Hematopoietic multipotent progenitor cell treated with erythropoietin and hydrocortisone succinate and interleukin-3 and kit ligand, for 8 days (in vitro differentiated cells): ENCODE measurements at regions not wholly inside any gene's neighbourhood (a gene's known extent, or its start where the extent isn't known, plus 50 kb on each side); places are given as distances from the start of the nearest gene placed in this dataset.
"Not testable (repeated sequence)": the region's sequence is repeated elsewhere in the genome, so short reads cannot be mapped to it uniquely, and the experiment has no call there.

Experiments
- DNase-seq: peaks from one replicate; pipeline ENCODE4 v3.0.0-alpha.2; 2015

DNA sequence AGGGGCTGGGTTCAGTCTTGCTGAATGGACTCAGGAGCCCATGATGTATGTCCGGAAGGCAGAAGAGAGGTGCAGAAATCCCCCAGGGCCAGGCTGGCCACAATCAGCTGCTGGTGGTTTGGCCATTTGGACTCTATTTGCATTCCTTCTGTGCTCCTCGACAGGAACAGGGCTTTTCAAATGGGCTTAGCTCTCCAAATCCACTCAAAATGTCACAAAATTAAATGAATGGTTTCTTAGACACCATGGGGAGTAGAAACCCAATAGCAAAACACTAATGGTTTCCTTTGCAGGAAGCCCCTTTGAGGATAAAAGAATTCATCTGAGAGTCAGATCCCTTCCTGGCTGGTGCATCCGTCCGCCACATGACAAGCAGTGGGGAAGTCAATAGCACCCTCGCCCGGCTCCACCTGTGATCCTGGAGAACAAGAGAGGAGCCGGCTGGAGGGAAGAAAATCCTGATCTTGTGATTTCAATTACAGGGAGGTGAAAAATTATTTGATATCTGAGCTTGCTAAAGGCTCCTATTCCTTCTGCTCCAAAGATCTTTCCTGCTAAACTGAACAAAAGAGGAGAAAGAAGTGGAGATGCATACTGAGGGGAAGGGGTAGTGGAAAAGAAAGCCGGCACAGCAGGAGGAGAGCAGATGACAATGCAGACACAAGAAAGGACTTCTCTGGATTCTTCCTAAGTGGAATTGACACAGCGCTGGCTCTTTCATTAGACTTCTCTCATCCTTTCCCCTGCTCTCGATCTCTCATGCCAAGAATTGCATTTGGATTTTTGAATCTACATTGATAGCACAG is 190.7 kb downstream of the C7orf25 start:
- no peak for DNase-seq

DNA sequence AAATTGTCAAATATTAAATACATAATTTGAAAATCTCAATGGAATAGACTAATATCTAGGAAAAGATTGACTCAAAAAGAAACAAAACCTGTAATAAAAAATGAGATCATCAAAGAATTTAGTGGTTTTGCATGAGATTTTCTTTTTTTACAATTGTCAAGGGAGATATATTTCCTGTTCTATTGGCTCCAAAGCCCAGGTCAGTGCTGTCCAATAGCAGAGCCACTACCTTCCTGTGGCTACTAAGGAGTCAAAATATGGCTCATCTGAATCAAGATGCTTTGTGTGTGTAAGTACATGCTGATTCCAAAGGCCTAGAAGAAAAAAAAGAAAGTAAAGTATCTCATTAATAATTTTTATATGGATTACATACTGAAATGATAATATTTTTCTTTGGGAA is 191.9 kb downstream of the C7orf25 start:
- DNase-seq, result no peak

DNA sequence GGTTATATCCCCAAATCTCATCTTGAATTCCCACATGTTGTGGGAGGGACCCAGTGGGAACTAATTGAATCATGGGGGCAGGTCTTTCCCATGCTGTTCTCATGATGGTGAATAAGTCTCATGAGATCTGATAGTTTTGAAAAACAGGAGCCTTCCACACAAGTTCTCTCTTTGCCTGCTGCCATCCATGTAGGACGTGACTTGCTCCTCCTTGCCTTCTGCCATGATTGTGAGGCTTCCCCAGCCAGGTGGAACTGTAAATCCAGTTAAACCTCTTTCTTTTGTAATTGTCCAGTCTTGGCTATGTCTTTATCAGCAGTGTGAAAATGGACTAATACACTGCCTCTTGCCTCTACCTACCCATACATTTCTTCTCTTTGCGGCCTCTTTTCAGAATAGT is 193.4 kb downstream of the C7orf25 start:
- DNase-seq, result not testable (repeated sequence)

DNA sequence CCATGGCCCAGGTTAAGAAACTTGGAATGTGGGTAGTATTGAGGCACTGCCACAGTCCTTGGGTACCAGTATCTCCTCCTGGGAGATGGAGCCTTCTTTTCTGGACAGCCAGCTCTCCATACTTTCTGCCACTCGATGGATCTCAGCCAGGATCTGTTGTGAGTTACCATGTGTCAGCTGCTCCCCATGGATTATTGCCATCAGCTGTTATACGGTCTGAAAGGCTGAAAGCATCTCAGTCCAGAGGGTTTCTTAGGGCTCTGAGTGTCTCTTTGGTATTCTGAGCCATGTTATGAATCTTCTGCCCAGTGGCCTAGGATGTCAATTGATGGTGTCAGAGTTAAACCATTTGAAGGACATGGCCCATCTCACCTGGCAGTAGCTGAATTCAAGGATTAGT is 197.5 kb downstream of the C7orf25 start:
- no peak for DNase-seq

DNA sequence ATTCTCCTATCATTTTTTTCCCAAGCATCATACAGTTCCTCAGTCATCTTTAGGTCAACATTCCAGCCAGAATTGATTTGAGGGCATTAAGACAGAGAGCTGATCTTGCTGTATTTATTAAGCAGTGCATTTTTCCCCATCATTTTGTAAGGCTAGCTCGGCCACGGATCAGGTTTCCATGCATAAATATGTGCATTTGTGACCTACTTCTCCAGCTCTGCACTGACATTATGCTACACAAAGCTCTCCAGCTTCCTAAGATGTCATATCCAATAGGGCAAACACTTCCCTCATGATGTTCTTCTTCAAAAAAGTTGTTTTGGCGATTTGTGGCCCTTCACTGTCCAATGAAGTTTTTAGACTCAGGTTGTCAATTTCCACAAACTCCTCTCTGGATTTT is 202.6 kb downstream of the C7orf25 start:
- DNase-seq, result no peak

DNA sequence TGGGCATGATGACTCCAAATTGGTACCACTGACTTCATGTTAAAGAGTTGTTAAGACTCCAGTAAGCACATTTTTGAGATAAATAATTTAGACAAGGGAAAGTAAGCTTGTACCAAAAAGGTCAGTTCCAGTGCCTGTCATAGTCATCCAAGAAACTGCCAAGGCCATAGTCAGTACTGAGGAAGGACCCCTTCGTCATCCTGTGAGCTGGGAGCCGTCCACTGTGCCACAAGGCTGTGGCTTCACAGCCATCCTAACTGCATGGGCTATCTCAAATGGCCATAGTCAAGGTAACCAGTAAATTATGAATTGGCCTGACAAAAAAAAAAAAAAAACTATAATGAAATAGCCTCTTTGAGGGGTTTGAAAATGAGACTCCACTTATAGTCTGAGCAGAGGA is 207.2 kb downstream of the C7orf25 start:
- no peak for DNase-seq

DNA sequence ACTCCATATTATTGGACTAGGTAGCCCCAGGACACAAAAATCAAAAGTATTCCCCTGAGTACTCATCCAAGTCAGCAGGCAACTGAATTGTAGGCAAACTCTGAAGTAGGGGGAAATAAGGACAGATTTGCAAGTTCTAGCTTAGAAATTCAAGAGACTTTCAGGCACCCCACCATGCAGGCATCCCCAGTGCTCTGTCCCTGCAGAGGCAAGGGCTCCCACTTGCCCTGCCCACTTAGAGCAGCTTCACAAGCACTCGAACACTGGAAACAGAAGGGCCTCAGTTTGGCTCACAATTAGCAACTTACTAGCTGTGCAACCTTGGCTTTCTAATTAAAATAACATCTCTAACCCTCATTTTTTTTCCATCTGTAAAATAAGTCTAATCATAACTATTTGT is 209.2 kb downstream of the C7orf25 start:
- no peak for DNase-seq

DNA sequence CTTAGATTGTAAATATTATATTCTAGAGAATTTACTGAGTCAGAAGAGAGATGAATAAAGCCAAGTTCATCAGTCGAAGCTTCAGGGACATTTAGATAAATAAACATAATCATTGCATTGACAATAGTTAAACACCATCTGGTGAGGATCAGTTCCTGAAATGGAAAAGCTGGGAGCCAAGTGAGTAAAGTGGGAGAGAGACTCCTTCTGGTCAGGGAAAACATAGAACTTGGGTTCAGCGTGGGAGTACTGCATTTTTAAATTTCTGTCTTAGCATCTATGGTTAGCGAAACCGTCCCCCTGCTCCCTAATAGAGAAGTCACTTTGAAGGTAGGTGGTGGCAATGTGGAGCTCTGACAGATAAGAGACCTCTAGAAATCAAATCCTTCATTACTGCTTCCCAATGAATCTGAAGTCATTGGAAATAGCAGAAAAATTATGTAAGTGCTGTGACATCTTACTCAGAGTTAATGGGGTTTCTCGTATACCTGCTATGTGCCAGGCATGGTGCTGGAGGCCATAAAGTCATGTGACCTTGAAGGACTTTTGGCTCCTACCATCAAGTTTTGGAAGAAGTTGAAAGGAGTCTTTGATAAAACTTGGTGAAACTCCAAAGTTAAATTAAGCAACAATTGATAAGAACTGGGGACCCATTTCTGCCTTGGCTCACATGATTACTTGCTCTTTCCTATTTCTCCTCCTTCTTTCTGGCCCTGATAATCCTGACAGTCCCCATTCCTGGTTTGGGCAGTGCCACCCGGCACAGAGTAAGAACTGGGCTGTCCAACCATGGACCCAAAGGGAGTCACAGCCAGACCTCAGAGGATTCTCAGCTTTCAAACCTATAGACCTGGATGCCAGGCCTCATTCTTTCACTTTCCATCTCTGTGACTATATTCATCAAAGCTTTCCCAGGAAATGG is 211.2 kb downstream of the C7orf25 start:
- no peak for DNase-seq

DNA sequence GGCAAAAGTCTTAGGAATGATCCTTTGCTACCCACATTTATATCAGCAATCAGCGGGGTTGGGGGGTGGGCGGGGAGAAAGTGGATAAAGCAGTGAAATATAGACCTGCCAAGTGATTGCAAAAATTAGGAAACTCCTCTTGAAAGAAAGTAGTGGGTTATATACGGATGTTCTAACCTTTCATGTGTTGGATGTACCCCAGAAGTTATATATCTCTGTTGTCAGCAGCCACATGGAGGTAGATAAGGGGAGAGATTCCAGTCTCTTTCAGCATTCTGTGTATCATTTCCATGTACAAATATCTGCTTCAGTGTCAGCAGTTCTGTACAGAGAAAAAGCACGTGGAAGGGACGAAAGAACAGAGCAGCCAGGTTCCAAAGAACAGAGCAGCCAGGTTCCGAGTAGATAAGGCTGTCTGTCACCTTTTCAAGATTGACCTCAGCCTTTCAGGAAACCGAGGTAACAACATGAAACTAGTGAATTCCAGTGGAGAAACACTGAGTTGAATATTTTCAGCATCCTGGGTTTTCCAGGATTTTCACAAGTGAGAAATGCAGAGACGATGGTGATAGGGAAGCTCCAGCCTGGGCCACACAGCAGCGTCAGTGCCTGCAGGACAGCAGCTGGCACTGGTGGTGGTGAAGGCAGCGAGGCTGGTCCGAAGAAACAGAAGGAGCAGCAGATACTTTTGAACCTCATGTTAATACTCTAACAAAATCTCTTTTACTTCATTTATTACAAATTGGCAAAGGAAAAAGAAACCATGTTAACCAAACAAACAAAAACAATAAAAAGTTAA is 212.3 kb downstream of the C7orf25 start:
- no peak for DNase-seq

DNA sequence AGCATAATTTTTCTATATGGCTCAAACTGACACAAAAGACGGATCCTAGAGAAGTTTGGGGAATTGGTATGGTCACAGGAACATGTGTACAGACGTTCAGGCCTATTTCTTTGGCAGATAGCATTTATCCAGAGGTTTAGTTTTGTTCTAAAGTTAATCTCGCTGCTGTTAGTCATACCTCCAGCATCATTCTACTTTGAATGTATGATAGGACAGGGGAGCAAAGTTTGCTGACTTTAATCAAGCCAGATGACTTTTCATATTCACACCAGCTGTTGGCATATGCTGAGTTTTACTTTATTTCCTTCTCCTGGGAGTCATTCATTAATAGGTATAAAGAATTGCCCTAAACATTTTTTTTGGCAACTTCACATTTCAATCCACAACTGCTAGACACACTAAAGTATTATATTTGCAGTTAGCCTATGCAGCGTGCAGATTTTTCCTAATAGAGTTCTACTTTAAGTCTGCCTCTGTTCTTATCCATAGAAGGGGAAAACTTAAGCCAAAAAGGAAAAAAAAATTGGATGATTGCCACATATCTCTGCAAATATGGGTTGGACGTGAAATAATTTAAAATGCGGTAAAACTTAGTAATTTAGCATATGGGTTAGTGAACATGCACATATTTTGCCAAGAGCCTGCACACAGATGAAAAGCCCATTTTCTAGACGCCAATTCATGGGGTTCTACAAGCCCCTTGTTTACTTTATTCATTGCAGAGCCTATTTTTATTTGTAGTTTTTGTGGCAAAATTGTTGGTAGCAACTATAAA is 213.1 kb downstream of the C7orf25 start:
- DNase-seq, result no peak

DNA sequence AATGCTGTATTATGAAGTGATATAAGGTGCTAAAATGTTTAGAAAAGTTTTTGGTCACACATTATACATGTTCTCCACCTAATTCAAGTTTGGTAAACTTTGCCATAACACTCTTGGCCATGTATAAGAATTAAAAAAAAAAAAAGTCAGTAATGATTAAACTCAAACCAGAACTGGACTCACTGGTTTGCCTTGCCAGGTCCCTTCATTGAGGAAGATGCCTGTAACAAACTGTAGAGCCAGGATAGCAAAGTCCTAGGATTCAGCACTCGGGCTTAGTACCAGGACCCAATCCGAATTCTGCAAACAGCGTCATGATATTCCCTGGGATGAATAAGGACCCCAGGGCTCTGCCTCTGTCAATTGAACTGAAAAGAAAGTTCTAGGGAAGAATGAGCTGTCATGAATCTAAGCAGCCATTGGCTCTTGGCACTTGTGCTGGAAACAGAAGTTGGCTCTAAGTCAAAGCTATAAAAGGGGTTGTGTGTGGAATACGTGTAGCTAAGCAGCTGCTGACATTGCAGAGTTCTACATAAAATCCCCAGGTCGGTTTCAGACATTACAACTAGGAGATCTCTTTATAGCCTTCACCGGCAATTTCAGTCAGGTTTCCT is 216.9 kb downstream of the C7orf25 start:
- no peak for DNase-seq

DNA sequence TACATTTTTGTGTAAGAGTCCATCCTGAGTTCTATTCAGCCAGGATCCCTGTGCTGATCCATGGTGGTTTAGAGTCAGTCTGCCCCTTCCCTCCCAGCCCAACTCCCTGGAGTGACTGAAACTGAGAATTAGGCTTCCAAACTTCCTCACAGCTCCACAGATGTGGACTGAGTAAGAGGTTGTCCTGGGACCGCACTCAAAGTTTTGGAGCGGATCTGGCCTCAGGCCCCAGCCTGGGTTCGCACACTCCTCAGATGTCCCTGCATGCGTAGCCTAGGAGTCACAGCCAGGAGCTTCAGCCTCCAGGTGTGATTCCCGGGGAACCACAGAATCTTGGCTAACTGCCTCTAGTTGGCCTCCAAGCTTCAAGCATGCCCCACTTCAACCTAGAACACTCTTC is 218.1 kb downstream of the C7orf25 start:
- no peak for DNase-seq

DNA sequence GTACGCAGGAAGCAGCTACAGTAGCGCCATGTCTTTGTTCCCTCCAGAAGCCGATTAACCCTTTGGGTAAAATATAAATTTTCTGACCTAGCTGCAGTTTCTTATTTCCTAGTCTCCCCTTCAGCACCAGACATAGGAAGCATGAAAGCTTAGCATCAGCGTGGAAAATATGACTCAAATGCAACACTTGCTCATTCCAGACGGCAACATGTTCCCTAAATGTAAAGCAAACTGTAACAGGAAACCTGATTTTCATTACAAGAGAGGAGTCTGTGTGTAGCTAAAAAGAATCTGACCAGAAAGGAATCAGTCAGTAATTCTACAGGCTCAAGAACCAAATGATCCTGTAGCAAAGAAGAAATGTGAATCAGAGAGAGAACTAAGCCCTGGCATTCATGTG is 219.2 kb downstream of the C7orf25 start:
- DNase-seq, result no peak

DNA sequence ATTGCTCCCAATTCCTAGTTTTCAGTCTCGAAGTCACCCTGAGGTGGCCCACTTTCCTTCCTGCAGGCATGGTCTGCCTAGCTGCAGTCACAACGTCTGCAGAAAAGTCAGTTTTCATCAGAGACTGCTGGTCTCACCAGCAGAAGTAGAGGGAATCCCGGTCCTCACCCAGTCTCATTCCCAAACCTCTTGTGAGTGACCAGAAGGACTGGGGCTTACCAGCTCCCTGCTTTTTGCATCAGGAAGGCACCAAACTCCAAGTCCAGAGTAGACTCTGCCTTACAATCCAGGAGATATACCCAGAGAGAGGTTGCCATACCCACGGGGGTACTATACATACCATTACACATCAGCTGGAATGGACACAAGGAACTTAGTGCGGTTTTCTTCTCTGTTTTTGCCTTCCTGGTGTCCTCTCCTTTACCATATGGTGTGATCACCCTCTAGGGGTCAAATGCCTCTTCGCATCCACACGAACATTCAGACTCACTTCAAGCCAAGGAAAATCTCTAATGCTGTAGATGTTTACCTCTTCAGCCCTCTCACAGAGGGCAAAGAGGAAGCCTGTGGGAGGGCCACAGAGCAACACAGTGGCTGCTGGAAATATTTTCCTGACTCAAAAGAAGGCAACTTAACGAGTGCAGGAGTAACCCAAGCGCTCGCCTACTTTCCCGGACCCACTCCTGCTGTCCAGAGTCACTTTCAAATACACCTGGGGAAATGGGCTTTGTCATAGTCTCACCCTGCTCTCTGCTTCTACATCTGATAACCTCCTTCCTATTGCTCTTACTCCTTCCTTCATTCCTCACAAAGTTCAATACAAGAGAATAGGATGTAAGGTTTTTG is 220.9 kb downstream of the C7orf25 start:
- peak; percentile 12 for DNase-seq

DNA sequence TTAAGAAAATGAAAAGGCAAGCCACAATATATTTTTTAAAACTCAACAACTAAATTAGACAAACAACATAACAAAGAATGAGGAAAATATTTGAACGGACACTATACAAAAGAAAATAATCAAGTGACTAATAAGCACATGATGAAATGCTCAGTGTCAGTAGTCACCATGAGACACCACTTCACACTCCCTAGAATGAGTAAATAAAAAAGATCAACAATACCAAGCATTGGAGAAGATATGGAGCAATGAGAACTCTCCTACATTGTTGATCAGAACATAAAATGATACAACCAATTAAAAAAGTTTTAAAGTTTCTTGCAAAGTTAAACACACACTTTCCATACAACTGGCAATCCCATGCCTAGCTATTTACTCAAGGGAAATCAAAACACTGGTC is 222.2 kb downstream of the C7orf25 start:
- DNase-seq, result no peak

DNA sequence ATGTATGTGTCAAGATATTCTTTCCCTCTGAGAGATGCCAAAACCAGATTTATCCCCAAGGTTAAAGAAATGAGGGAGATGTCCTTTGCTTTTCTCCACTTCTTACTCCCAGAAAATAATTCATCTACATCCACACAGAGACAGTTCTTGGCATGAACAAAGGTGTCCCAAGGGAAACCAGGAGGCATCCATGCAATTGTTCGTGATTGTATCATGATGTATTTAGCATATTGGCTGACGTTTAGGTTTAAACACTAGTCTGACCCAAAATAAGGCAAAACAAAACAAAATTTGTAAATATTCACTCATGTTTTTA is 223.9 kb downstream of the C7orf25 start:
- no peak for DNase-seq

DNA sequence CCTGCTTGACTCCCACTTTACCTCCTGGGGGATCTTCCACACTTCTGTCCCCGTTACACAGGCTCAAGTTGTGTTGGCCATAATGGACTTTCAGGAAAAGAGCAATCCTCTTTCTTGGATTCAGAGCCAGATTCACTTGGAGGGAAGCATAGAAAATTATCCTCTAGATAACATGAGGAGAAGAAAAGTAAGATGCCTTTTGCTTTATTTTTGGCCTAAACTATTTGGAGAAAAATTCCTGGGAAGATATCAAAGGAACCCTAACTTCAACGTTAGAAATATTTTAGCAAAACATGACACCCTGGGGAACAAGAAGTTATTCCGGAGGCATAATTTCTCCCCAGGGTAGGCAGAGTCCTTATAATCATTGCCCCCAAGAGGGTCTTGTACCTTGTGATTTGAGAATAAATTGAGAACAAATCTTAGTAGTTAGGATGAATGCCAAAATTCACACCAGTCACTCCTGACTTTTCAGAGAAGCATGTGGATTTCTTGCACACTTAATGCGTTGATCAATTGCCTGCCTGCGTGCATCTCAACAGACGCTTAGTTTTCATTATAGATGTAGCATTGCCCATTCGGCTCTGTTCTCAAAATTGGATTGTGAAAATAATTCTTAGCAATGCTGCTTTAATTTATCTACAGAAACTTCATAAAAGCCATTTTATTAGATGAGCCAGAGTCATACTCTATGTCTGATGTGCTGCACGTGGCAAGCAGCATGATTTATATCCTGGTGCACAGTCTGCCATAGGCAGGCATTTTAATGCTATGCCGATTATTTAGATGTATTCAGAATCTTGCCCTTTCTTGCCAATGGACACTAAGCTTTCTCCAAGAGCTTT is 224.4 kb downstream of the C7orf25 start:
- DNase-seq, result no peak

DNA sequence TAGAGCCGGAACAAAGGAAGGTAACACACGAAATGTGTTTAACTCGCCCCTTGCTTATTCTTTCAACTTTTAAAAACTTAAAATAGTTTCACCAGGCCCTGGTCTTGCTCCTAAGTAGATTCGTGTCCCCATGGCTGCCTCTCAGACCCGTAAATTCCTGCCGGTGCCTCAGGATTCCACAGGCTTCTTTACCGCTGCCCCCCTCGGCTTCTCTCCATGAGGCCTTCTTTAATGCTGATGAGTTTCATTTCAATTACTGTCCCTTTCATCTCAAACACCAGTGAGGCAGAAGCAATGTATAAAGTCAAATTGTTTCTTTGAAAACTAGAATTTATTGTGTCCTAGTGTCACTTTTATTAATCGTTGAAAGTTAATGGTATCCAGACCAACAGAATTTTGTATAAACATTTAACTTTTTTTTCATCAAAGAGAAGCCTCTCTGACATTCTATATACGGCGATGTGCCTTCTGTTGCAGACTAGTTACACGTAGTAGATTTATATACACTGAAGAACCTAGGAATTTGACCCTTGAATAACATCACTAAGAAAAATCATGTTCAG is 225.2 kb downstream of the C7orf25 start:
- DNase-seq, result no peak

DNA sequence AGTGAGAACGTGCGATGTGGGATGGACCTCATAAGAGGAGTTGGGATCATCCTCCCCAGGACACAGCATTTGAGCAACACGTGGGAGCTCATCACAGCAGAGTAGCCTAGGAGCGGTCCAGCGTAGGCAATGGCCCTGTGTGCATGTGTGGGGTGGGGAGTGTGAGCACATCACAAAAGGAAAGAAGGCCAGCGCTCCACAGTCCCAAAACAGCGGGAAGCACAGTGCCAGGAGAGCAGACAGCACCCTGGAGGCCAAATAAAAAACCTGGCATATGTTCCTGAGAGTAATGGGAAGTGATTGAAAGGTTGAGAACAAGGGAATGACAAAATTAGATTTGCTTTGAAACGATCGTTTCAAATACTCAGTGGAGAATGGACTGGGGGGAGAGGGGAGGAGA is 226.0 kb downstream of the C7orf25 start:
- no peak for DNase-seq
